HEK293 (cell line): ENCODE measurements at regions not wholly inside any gene's neighbourhood (a gene's known extent, or its start where the extent isn't known, plus 50 kb on each side); places are given as distances from the start of the nearest gene placed in this dataset.

Experiments used
- CTCF ChIP-seq: fragments of 450-650 bp; formaldehyde crosslinking; IDR thresholded peaks from 2 replicates; pipeline ENCODE4 v1.5.1; 2016; ENCODE audit warnings: missing biosample characterization, missing genetic modification characterization
- YY1 ChIP-seq: fragments of 450-650 bp; formaldehyde crosslinking; IDR thresholded peaks from 2 replicates; pipeline ENCODE4 v1.5.1; 2018; ENCODE audit warnings: missing biosample characterization, missing genetic modification characterization
- ZBTB7A ChIP-seq: fragments of 450-650 bp; formaldehyde crosslinking; IDR thresholded peaks from 2 replicates; pipeline ENCODE4 v1.5.1; 2016; ENCODE audit warnings: low read depth, missing biosample characterization, missing genetic modification characterization
- ZNF175 ChIP-seq: fragments of 450-650 bp; formaldehyde crosslinking; IDR thresholded peaks from 2 replicates; pipeline ENCODE4 v1.5.1; 2016; ENCODE audit warnings: missing biosample characterization, missing genetic modification characterization
- ZNF23 ChIP-seq: fragments of 450-650 bp; formaldehyde crosslinking; IDR thresholded peaks from 2 replicates; pipeline ENCODE4 v1.5.1; 2016; ENCODE audit warnings: missing biosample characterization, missing genetic modification characterization, borderline replicate concordance
- ZNF280D ChIP-seq: fragments of 450-650 bp; formaldehyde crosslinking; IDR thresholded peaks from 2 replicates; pipeline ENCODE4 v1.5.1; 2016; ENCODE audit warnings: missing biosample characterization, missing genetic modification characterization
- ZNF362 ChIP-seq: fragments of 450-650 bp; formaldehyde crosslinking; IDR thresholded peaks from 2 replicates; pipeline ENCODE4 v1.5.1; 2016; ENCODE audit warnings: missing biosample characterization, missing genetic modification characterization
- ZNF610 ChIP-seq: fragments of 450-650 bp; formaldehyde crosslinking; IDR thresholded peaks from 2 replicates; pipeline ENCODE4 v1.5.1; 2016; ENCODE audit warnings: missing biosample characterization, missing genetic modification characterization, borderline replicate concordance
- ZNF639 ChIP-seq: fragments of 450-650 bp; formaldehyde crosslinking; IDR thresholded peaks from 2 replicates; pipeline ENCODE4 v1.5.1; 2016; ENCODE audit warnings: missing biosample characterization, missing genetic modification characterization
- ZNF76 ChIP-seq: fragments of 450-650 bp; formaldehyde crosslinking; IDR thresholded peaks from 2 replicates; pipeline ENCODE4; 2016; ENCODE audit warnings: low read depth, missing biosample characterization, missing genetic modification characterization, borderline replicate concordance
- ZNF785 ChIP-seq: fragments of 450-650 bp; formaldehyde crosslinking; IDR thresholded peaks from 2 replicates; pipeline ENCODE4 v1.5.1; 2016; ENCODE audit warnings: missing biosample characterization, missing genetic modification characterization
- ZNF843 ChIP-seq: fragments of 450-650 bp; formaldehyde crosslinking; IDR thresholded peaks from 2 replicates; pipeline ENCODE4 v1.5.1; 2016; ENCODE audit warnings: missing biosample characterization, missing genetic modification characterization

DNA sequence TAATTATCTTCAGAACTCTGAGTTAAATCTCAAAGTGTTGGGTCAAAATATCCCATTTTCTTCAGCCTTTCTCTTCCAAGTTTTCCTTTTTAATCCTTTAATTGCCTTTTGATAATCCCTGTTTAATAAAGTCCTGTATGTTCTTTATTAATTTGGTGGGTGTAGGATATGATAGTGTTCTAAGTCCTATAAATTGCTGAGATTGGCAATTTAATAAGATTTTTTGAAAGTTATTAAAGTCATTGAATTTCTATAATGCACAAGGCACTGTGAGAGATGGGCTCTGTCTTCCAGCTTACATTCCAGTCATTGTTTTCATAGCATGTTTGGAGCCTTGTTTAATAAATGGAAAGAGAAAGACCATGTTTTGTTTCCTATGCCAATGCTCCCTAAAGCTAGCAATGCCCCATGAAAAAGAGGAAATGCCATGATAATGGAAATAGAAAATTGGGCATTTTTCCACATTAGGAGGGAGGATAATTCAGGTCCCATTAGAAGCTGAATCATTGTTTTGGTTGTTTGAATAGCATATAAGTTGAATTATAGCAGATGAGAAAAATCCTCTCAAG is 404.8 kb downstream of the CD109 start:
- TF ChIP-seq CTCF (tag by site-specific recombination) (no peak), ZNF175 (tag by site-specific recombination) (no peak), ZNF362 (no peak), ZNF610 (tag by site-specific recombination) (no peak), ZNF280D (tag by site-specific recombination) (no peak), YY1 (tag by site-specific recombination) (no peak), ZNF76 (tag by site-specific recombination) (no peak), ZBTB7A (tag by site-specific recombination) (no peak), ZNF785 (tag by site-specific recombination) (no peak), ZNF843 (tag by site-specific recombination) (no peak), ZNF23 (no peak), ZNF639 (tag by site-specific recombination) (no peak)
